ENCODE measurements at regions not wholly inside any gene's neighbourhood (a gene's known extent, or its start where the extent isn't known, plus 50 kb on each side); places are given as distances from the start of the nearest gene placed in this dataset.

DNA sequence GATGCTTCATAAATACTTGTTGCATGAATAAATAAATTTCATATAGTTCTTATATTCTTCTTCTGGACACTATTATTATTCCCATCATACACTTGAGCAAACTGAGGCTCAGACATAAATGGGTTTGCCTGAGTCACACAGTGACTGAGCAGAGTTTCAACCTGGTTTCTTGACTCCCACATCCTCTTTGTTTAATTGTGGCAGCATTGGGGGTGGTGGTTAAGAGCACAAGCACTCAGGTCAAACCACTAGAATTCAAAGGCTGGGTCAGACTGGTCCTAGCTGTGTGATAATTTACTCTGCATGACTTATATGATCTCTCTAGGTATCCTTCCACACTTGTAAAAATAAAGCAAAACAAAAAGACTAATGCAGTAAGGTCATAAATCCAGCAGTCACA, 274.9 kb upstream of the SRRM4 start:
- DNase-seq = no peak

GRCh38 chr12:118709946-118710345, 271.4 kb upstream of the SRRM4 start:
- no peak for DNase-seq

DNA sequence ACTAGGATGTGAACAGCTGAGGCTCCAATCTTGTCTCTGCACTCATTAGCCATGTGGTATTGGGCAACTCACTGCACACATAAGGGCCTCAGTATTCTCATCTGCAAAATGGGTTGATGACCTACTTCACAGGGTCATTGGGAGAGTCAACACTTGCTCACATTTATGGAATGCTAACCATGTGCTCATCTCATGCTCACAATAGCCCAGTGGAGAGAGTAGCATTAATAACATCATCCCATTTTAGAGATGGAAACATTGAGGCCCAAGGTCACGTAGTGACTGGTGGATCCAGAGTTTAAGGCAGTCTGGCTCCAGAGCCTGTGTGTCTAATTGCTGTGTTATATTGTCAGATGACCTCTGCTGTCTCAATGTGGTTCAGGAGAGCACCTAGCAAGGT, 270.2 kb upstream of the SRRM4 start:
- DNase-seq = no peak

DNA sequence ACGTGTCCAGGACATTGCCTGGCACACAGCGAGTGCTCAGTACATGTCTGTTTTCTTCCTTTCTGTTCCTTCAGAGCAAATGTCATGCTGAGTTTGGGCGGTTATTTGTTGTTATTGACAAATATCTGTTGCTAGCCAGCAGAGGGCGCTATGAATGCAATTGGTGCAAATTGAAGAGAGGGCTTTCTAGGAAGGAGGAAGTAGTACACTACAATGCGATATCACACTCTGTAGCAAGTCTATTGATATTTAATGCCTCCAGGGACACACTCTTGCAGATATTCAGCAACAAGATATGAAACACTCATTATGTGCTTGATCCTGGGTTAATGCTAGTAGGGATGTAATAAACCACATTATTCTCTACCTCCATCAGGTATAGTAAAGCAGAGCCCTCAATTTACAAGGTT, 267.3 kb upstream of the SRRM4 start:
- peak; percentile 15 for DNase-seq

- DNase-seq = no peak
These were observed 266.8 kb upstream of the SRRM4 start for GRCh38 chr12:118714500-118714899.

GRCh38 chr12:118715647-118716046, 265.7 kb upstream of the SRRM4 start:
- no peak for DNase-seq

- no peak for DNase-seq
These were observed 254.0 kb upstream of the SRRM4 start for GRCh38 chr12:118727196-118727978.

DNA sequence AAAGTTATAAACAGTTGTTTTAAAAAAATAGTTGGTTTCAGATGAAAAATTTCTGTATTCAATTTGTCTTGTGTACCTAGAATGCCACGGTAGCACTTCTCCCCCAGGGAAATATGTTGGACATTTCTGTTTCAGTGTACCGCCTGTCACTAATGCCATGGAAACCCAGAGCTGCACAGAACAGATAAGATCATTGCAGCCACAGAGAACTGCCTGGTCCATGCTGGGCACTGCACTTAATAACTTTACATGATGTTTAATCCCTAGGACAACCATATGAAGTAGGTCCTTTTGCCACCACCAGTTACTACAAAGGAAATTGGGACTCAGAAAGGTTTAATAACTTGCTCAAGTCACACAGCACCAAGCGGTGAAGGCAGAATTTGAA, 253.4 kb upstream of the SRRM4 start:
- DNase-seq = no peak

DNA sequence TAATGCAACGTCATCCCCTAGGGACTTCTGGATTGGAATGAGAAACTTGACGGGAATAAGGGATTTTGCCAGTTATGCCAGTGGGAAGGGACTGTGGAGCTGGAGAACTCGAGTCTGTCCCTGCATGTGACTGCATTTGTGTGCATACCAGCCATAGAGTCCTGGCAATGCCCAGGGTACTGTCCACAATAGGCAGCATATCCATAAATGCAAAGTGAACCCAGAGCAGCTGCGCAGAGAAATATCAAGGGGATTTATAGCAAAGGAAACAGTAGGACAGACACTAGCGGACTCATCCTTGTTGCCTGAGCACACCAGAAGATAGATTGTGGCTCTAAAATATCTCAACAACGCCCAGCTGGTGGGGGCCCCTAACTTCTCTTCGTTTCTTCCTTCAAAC, 247.1 kb upstream of the SRRM4 start:
- DNase-seq = no peak

GRCh38 chr12:118737985-118738540, 243.3 kb upstream of the SRRM4 start:
- no peak for DNase-seq

DNA sequence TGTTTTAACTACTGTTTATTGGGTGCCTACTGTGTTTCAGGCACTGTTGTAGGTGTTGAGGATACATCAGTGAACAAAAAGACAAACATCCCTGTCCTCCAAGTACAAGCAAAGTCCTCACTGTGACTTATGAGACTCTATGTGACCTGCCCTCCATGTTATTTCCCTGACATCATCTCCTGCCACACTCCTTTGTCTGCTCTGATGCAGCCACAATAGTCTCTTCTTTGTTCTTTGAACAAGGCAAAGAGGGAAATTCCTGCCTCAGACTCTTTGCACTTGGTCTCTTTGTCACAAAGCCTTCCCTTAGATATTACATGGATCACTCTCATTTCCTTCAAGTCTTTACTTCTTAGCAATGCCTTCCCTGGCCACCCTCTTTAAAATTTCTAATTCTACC, 240.1 kb upstream of the SRRM4 start:
- no peak for DNase-seq

- no peak for DNase-seq
These were observed 238.9 kb upstream of the SRRM4 start for GRCh38 chr12:118742431-118742830.

DNA sequence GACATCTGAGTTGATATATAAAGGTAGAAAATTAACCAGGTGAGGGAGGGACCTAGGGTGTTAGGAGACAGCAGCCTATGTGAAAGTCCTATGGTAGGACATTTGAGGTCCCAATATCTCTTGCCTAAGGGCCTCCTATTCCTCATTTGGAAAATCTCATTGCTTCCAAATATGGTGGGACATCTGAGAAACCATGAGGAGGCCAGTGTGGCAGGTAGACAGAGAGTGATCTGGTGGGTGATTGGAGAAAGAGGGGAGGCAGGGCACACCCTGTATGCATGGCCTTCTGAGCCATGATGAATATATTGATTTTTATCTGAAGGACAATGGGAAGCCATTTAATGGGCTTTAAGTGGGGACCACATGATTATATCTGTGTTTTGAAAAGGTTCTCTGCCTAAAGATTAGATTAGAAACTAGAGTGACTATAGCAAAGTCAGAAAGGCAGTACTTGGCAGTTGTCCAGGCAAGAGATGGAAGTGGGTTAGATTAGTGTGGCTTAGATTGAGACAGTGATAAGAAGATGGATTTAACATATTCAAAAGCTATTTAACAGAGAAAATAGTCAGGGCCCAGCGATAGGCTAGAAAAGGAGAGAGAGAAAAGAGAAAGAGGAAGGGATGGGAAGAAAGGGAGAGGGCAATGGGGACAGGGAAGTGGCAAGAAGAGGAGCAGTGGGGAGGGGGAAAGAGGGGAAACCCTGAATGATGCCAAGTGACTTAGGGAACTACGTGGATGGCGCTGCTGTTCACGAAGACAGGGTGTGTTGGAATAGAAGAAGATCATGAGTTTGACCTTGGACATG, 237.2 kb upstream of the SRRM4 start:
- DNase-seq = no peak

DNA sequence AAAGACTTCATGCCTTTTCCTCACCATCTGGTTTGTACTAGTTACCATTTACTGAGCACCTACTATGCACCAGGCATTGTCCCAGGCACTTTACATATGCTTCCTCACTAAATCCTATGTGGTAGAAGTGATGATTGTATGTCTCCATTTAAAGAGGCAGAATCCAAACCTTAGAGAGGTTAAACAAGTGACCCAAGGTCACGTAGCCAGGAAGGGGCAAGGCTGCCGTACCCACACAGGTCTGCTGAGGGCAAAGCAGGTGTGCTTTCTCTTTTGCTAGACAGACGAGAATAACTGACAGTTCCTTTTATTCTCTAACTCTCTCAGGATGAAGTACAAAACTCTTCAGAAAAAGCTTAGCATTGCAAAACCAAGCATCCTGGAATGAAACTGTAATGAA, 235.2 kb upstream of the SRRM4 start:
- DNase-seq = no peak

DNA sequence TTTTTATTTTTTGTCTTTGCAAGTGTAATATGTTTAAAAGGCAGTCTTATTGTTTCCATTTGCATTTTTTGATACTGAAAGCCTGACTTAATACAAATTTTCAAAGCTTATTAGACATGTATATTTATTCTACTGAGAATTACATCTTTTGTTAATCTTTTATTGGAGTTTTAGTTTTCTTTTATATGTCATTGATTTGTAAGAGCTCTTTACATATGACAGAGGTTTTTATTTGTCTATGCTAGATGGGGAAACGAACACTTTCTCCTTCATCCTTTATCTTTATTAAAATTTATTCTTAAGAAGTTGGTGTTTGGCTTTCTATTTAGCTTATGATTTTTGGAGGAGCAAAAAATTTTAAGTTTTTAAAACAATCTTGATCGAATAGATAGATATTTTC, 234.4 kb upstream of the SRRM4 start:
- DNase-seq = no peak

GRCh38 chr12:118747771-118748170, 233.6 kb upstream of the SRRM4 start:
- no peak for DNase-seq

- DNase-seq = no peak
These were observed 232.6 kb upstream of the SRRM4 start for GRCh38 chr12:118748478-118749380.

GRCh38 chr12:118749646-118750045, 231.7 kb upstream of the SRRM4 start:
- DNase-seq = no peak

GRCh38 chr12:118750666-118751065, 230.7 kb upstream of the SRRM4 start:
- DNase-seq = no peak

DNA sequence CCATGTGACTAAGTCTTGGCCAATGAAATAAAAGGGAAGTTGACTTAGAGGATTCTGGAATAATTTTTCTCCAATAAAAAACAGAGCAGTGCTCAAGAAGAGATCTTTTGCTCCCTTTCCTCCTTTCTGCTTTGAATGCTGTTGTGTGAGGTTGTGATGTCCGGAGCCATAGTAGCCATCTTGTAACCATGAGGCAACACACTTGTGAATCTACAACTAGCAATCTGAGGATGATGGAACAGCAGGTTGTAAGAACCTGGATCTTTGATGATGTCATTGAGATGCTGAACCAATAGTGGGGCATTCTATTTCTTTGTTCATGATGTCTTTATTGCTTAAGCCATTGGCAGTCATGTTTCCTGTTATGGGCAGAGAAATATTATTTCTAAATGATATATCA, 230.0 kb upstream of the SRRM4 start:
- no peak for DNase-seq

GRCh38 chr12:118760623-118761022, 220.7 kb upstream of the SRRM4 start:
- DNase-seq = no peak

GRCh38 chr12:118763234-118763633, 218.1 kb upstream of the SRRM4 start:
- no peak for DNase-seq
